ENCODE measurements at regions not wholly inside any gene's neighbourhood (a gene's known extent, or its start where the extent isn't known, plus 50 kb on each side); places are given as distances from the start of the nearest gene placed in this dataset.

DNA sequence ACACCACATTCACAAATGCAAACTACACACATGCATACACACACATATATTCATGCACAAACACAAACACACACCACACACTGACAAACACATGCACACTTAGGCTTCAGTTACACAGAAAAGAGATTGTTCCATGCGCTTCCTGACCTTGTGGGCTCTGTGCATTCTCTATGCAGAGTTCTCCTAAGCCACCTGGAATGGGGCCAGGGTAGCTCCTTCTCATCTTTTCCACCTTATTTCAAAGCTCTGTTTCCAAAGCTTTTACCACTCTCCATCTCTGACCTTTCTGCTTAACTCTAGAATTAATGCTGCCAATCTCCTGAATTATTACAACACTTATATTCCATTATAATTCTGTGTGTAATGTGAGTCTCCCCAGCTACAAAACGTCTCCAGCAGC is 522.3 kb upstream of the MYT1L start:
- Mint-ChIP-seq H3K27ac (no peak overlapping the region), H3K27me3 (peaks cover 0 to 8% (median 5%) of the 10 kb centered on the region in 3 donors), H3K4me1 (no peaks in the 10 kb centered on the region), H3K4me3 (no peak overlapping the region), H3K9me3 (no peaks in the 10 kb centered on the region), H3K36me3 (no peaks in the 10 kb centered on the region)
- ATAC-seq (ENCODE audit: low read depth in 2 of 2) = no peak
- DNase-seq = no peak

DNA sequence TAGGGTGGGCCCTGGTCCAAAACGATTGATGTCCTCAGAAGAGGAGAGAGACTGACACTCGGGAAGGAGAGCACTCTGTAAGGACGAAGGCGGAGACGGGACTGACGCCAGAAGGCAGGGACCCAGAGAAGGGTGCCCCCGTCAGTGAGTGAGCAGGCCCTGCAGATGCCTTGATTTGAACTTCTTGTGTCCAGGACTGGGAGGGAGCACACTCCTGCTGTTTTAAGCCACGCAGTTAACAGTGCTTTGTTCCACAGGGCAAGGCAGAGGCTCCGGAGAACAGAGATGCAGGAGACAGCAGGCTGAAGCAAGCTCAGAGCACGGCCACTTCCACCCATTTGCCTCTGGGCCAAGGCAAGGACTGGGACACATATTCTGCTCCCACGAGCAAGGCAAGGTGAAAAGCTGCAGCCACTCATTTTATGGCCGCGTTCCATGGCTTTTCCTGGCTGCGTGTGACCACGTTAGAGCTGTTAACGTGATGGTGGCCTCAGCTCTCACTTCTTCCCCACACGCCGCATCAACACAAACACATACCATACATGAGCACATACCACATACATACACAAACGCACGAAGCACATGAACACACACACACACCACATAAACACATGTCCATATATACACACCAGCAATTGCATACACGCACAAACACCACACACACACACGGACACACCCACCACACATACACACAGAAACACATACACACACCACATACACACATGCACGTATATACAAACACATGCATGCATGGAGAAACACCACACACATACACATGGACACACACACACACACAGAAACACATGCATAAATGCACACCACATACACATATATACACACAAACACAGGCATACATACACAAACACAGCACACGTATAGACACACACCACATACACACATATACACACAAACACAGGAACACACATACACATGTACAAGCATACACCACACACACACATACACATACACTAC is 521.0 kb upstream of the MYT1L start:
- no peak for DNase-seq
- Mint-ChIP-seq H3K4me3 (no peak overlapping the region), H3K27me3 (peaks cover 0 to 8% (median 5%) of the 10 kb centered on the region in 3 donors), H3K4me1 (no peaks in the 10 kb centered on the region), H3K9me3 (no peaks in the 10 kb centered on the region), H3K27ac (no peak overlapping the region), H3K36me3 (no peaks in the 10 kb centered on the region)
- no peak for ATAC-seq (ENCODE audit: low read depth in 2 of 2)

DNA sequence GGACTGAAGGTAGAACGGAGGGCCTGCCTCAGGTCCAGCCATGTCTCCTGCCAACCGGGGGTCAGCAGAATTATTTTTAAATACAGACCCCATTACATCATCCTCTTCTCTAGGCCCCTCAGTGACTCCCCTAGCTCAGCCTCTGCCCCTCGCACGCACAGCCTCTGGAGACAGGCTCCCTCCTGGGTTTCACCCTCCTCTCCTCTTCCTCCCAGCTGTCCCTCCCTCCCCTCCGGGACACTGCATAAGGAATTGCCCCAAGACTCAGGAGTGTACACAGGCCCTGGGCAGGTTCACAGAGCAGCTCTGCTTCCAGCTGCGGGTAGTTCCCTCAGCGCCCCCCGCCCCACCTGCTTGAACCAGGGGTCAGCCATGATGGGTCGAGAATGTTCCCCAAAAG is 520.2 kb upstream of the MYT1L start:
- H3K4me3 Mint-ChIP-seq = no peak overlapping the region

GRCh38 chr2:2850859-2851258 is 519.8 kb upstream of the MYT1L start:
- Mint-ChIP-seq H3K27ac (no peak overlapping the region), H3K4me1 (no peaks in the 10 kb centered on the region), H3K27me3 (peaks cover 0 to 8% (median 5%) of the 10 kb centered on the region in 3 donors), H3K36me3 (no peaks in the 10 kb centered on the region), H3K9me3 (no peaks in the 10 kb centered on the region), H3K4me3 (no peak overlapping the region)
- ATAC-seq (ENCODE audit: low read depth in 2 of 2) (no peak), DNase-seq (no peak)

More for the DNA sequence above, 520.2 kb upstream of the MYT1L start:
- Mint-ChIP-seq H3K9me3 (no peaks in the 10 kb centered on the region), H3K4me1 (no peaks in the 10 kb centered on the region), H3K36me3 (no peaks in the 10 kb centered on the region), H3K27me3 (peaks cover 0 to 8% (median 5%) of the 10 kb centered on the region in 3 donors), H3K27ac (no peak overlapping the region)
- ATAC-seq (ENCODE audit: low read depth in 2 of 2) = no peak
- DNase-seq = no peak

- no peaks in the 10 kb centered on the region for H3K4me1 Mint-ChIP-seq
- no peaks in the 10 kb centered on the region for H3K9me3 Mint-ChIP-seq
- no peak overlapping the region for H3K4me3 Mint-ChIP-seq
- H3K36me3 Mint-ChIP-seq = no peaks in the 10 kb centered on the region
- peaks cover 0 to 3% (median 0%) of the 10 kb centered on the region in 3 donors for H3K27me3 Mint-ChIP-seq
- no peak for ATAC-seq (ENCODE audit: low read depth in 2 of 2)
- no peak overlapping the region for H3K27ac Mint-ChIP-seq
- no peak for DNase-seq
These were observed 519.2 kb upstream of the MYT1L start for GRCh38 chr2:2850218-2850755.

DNA sequence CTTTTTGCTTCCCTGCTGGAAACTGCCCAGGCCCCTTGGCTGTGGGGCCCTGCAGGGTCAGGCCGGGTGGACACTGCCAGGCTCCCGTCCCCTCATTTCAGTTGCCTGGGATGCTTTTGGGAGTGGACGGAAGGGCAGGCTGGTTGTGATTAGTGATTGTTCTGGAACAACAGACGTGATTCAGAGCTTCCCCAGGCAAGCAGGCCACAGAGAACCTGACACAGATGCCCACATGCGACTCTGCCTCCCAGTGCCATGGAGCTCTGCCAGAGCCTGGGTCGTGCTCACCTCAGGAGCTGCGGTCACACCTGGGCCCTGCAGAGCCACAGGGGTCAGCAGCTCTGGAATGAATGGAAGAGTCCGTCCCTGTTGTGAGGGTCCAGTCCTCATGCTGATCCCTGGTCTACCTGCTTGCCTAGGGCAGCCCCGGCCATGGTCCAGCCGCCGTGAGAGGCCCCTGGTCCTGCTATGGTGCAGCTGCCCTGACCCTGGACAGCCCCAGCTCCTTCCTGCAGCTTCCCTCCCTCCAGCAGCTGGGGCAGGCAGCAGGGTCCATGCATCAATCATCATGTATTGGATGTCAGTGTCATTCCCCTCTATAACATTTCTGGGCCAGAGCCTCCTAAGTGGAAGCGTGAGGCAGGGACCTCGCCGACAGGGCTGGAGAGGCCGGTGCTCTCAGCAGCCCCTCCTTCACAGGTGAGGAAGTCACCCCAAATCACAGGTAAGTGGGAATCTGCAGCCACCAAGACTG is 518.6 kb upstream of the MYT1L start:
- no peaks in the 10 kb centered on the region for H3K36me3 Mint-ChIP-seq
- H3K27me3 Mint-ChIP-seq = peaks cover 0 to under 1% (median 0%) of the 10 kb centered on the region in 3 donors
- no peak overlapping the region for H3K27ac Mint-ChIP-seq
- ATAC-seq (ENCODE audit: low read depth in 2 of 2) = no peak
- no peaks in the 10 kb centered on the region for H3K4me1 Mint-ChIP-seq
- no peak overlapping the region for H3K4me3 Mint-ChIP-seq
- no peaks in the 10 kb centered on the region for H3K9me3 Mint-ChIP-seq
- no peak for DNase-seq

- no peaks in the 10 kb centered on the region for H3K36me3 Mint-ChIP-seq
- DNase-seq = no peak
- no peaks in the 10 kb centered on the region for H3K27me3 Mint-ChIP-seq
- no peak for ATAC-seq (ENCODE audit: low read depth in 2 of 2)
- H3K4me3 Mint-ChIP-seq = no peak overlapping the region
- no peaks in the 10 kb centered on the region for H3K4me1 Mint-ChIP-seq
- no peak overlapping the region for H3K27ac Mint-ChIP-seq
- H3K9me3 Mint-ChIP-seq = no peaks in the 10 kb centered on the region
These were observed 517.7 kb upstream of the MYT1L start for GRCh38 chr2:2848621-2849333.

DNA sequence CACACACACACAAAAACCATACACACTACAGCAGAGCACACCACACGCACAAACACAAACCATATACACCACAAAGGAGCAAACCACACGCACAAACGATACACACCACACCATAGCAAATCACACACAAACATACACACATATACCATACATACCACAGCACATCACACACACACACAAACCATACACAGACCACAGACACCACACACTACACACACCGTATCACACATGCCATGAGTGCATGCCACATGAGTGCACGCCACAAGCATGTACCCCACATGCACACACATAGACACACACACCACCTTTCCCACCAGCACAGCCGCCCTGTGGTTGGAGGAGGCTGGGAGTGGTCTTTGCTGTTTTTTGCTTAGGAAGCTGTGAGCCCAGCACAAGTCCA is 517.1 kb upstream of the MYT1L start:
- ATAC-seq (ENCODE audit: low read depth in 2 of 2) (no peak), DNase-seq (no peak)
- H3K4me1 Mint-ChIP-seq = no peaks in the 10 kb centered on the region
- no peak overlapping the region for H3K27ac Mint-ChIP-seq
- H3K9me3 Mint-ChIP-seq = no peaks in the 10 kb centered on the region
- no peaks in the 10 kb centered on the region for H3K27me3 Mint-ChIP-seq
- H3K4me3 Mint-ChIP-seq = no peak overlapping the region
- H3K36me3 Mint-ChIP-seq = no peaks in the 10 kb centered on the region

- no peaks in the 10 kb centered on the region for H3K36me3 Mint-ChIP-seq
- H3K27me3 Mint-ChIP-seq = no peaks in the 10 kb centered on the region
- H3K4me3 Mint-ChIP-seq = no peak overlapping the region
- no peak overlapping the region for H3K27ac Mint-ChIP-seq
- H3K9me3 Mint-ChIP-seq = no peaks in the 10 kb centered on the region
- DNase-seq (no peak), ATAC-seq (ENCODE audit: low read depth in 2 of 2) (no peak)
- H3K4me1 Mint-ChIP-seq = no peaks in the 10 kb centered on the region
These were observed 516.2 kb upstream of the MYT1L start for GRCh38 chr2:2847209-2847676.

DNA sequence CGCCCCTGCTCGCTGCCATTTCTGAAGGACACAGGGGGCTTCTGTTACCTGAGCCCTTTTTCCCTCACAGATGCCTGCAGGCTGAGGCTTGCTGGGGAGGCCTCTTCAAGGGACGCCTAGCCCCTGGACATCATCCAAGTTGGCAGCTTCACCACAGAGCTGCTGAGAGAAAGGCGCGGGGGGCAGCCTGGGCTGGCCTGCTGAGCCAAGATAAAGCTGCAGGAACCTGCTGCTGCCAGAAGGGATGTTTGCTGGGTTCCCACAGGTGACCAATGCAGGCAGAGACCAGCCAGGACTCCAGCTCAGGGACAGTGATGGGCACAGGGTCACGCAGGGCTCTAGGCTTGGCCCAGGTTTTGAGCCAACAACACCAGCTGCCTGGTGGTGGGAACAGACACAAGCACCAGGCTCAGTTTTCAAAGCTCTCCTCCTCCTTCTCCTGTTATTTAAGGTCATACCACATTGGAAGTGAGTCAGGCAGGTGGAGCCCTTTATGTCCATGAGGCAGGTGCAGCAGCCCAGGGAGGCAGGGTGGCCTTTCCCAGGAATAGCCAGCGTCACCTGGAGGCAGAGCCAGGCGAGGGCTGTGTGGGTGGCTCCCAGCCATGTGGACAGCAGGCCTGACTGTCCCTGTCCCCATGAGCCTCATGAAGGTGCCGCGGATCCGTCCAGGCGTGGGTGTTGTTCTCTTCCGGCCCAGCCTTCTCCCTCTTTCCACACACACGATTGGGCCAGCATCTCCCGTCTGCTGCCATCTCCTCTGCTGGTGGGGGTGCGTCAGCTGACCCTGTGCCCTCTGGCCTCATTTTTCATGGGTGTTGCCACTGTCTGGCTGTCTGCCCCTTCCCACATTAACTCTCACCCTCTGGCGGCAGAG is 515.5 kb upstream of the MYT1L start:
- Mint-ChIP-seq H3K4me1 (no peaks in the 10 kb centered on the region), H3K9me3 (no peaks in the 10 kb centered on the region), H3K27me3 (no peaks in the 10 kb centered on the region), H3K4me3 (no peak overlapping the region), H3K36me3 (no peaks in the 10 kb centered on the region), H3K27ac (no peak overlapping the region)
- DNase-seq (no peak), ATAC-seq (ENCODE audit: low read depth in 2 of 2) (no peak)

DNA sequence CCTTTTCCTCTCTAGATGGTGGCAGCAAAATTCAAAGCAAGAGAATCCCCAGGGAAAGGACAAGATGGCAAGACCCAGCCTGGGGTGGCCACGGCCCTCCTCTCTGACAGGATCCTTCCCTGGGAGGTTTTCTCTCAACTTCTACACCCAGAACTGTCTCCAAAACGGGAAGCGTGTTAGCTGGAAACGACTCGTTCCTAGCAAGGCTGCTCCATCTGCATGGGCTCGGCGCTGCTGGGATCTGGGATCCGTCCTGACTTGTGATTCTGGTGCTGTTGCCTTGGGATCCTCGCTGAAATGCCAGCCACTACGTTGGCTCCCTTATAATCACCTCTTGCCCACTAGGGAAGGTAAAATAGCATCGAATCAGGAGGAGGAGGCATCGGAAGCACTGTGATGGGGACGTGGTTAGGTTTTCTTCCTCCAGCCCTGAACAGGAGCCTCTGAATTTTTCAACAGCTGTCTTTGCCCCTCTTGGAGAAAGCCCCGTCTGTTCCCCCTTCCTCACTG is 514.8 kb upstream of the MYT1L start:
- H3K9me3 Mint-ChIP-seq = no peaks in the 10 kb centered on the region
- ATAC-seq (ENCODE audit: low read depth in 2 of 2) = no peak
- no peaks in the 10 kb centered on the region for H3K36me3 Mint-ChIP-seq
- no peak overlapping the region for H3K27ac Mint-ChIP-seq
- no peaks in the 10 kb centered on the region for H3K27me3 Mint-ChIP-seq
- H3K4me3 Mint-ChIP-seq = no peak overlapping the region
- no peak for DNase-seq
- no peaks in the 10 kb centered on the region for H3K4me1 Mint-ChIP-seq

DNA sequence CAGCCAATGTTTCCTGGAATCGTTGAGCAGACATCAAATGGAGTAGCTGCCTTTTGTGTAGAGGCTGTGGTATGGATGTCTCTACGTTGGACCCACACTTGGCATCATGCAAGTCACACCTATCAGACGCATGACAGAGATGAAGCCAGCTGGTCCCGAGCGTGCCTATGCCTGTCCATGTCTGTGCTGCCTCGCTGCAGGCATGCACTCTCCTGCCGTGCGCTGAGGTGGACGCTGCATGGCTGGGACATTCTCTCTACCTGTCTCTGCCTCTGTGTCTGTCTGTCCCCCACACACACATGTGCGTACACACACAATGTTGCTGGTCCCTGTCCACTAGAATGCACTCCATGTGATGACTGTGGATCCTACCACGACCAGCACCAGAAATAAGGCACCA is 514.2 kb upstream of the MYT1L start:
- H3K9me3 Mint-ChIP-seq = no peaks in the 10 kb centered on the region
- H3K27me3 Mint-ChIP-seq = no peaks in the 10 kb centered on the region
- H3K27ac Mint-ChIP-seq = no peak overlapping the region
- no peaks in the 10 kb centered on the region for H3K36me3 Mint-ChIP-seq
- no peak for DNase-seq
- ATAC-seq (ENCODE audit: low read depth in 2 of 2) = no peak
- no peaks in the 10 kb centered on the region for H3K4me1 Mint-ChIP-seq
- no peak overlapping the region for H3K4me3 Mint-ChIP-seq
